GM18951 (cell line): ENCODE measurements at regions not wholly inside any gene's neighbourhood (a gene's known extent, or its start where the extent isn't known, plus 50 kb on each side); places are given as distances from the start of the nearest gene placed in this dataset.

Source experiments
- POLR2A ChIP-seq: IDR thresholded peaks from 4 replicates; pipeline ENCODE4 v1.6.1; 2011; ENCODE audit warnings: mild to moderate bottlenecking; ENCODE audit not compliant: insufficient read length, insufficient read depth; ENCODE audit errors: extremely low read depth
- in situ Hi-C: fragments of 300-500 bp; cut with MboI; formaldehyde crosslinking; loops from one replicate; pipeline ENCODE4 v1.12.0; 2022; ENCODE audit warnings: low sequenced_read_pairs, mixed read lengths, inconsistent platforms; ENCODE audit not compliant: unreplicated experiment

DNA sequence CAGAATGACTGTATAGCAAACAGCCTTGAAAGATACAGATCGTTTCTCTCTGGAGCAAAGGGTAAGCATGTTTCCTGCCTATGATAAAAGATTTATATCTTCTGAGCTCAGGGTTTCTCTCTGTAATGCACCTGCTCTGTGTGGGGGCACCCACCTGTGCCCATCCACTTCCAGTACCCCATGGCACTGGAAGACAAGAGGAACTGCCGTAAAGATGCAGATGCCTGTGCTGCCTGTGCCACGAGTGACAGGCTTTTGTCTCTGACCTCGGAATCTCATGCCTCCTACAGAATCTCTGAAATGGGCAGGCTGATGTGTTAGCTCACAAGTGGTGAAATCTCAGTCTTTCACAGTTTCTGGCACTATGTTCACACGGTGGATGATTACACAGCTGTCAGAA lies 50.3 kb upstream of the ATP11A start:
- no peak for TF ChIP-seq POLR2A
- in situ Hi-C loops, result loop anchor here (25.0 kb wide), 1 partner anchor 223 kb away; no protein-coding TSS in a partner anchor

GRCh38 chr13:112638919-112639318 lies 50.9 kb upstream of the ATP11A start:
- in situ Hi-C loops, result loop anchor here (25.0 kb wide), 1 partner anchor 223 kb away; no protein-coding TSS in a partner anchor
- no peak for TF ChIP-seq POLR2A

GRCh38 chr13:112638157-112638750 lies 50.3 kb upstream of the TUBGCP3 start:
- in situ Hi-C loops, result loop anchor here (25.0 kb wide), 1 partner anchor 224 kb away; no protein-coding TSS in a partner anchor

More at GRCh38 chr13:112638157-112638750, 50.3 kb upstream of the TUBGCP3 start:
- no peak for TF ChIP-seq POLR2A
